DND-41 (cell line): ENCODE measurements at regions not wholly inside any gene's neighbourhood (a gene's known extent, or its start where the extent isn't known, plus 50 kb on each side); places are given as distances from the start of the nearest gene placed in this dataset.

Experiments
- CTCF ChIP-seq: IDR thresholded peaks from 2 replicates; pipeline ENCODE4 v1.5.1; 2012; ENCODE audit warnings: borderline replicate concordance, low read length, moderate library complexity, mild to moderate bottlenecking; ENCODE audit not compliant: poor library complexity, severe bottlenecking; ENCODE audit errors: extremely low read depth
- EZH2 ChIP-seq: IDR thresholded peaks from 3 replicates; pipeline ENCODE4 v1.6.1; 2012; ENCODE audit warnings: borderline replicate concordance, low read depth, mild to moderate bottlenecking, moderate library complexity, low read length, inconsistent platforms; ENCODE audit not compliant: severe bottlenecking

DNA sequence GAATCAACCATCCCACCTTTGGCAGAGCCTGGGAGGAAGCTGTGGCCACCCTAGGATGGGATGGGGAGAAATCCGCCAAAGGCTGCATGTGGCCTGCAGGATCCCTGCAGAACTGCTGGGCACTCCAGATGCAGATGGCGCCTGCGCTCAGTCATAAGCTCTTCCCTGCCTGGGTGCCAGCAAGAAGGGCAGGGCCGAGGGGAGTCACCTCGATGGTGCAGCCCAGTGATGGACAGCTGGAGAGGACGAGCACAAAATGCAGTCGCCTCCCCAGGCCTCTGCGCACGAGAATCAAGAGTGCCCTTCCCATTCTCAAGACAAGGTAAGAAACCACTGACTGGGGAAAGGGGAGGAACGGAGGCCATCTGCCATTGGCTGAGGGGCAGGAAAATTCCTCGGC, 693.6 kb downstream of the TBC1D22A start:
- TF ChIP-seq CTCF (no peak), EZH2 (no peak)
